Cardiac muscle cell (in vitro differentiated cells and primary cell): ENCODE measurements at regions not wholly inside any gene's neighbourhood (a gene's known extent, or its start where the extent isn't known, plus 50 kb on each side); places are given as distances from the start of the nearest gene placed in this dataset.

ENCODE experiments used
- DNase-seq, 2 donors: peaks; one replicate each; pipeline versions ENCODE4 v3.0.0 to v3.0.0-alpha.2; 2010 to 2017; ENCODE audit warnings: low read depth in 1 of 2, low spot score in 1 of 2
- H3K27ac ChIP-seq: fragments of 200-600 bp; sonication (generic); 2 replicates; pipeline ENCODE4 v1.5.1; 2016
- H3K27me3 ChIP-seq: fragments of 200-600 bp; sonication (generic); 2 replicates; pipeline ENCODE4 v1.6.0; 2016; ENCODE audit warnings: control low read depth
- H3K36me3 ChIP-seq: fragments of 200-600 bp; sonication (generic); 2 replicates; pipeline ENCODE4 v1.5.1; 2016; ENCODE audit warnings: control low read depth
- H3K4me1 ChIP-seq: fragments of 200-600 bp; sonication (generic); 2 replicates; pipeline ENCODE4 v1.8.1; 2017; ENCODE audit warnings: low read depth, mild to moderate bottlenecking, mixed run types
- H3K4me3 ChIP-seq: fragments of 200-600 bp; sonication (generic); 2 replicates; pipeline ENCODE4 v1.5.1; 2016; ENCODE audit warnings: mild to moderate bottlenecking
- H3K9me3 ChIP-seq: fragments of 200-600 bp; sonication (generic); 2 replicates; pipeline ENCODE4 v1.5.1; 2017; ENCODE audit warnings: low read depth, mild to moderate bottlenecking, control low read depth
- CTCF ChIP-seq: IDR thresholded peaks from 2 replicates; pipeline ENCODE4 v1.5.1; 2012; ENCODE audit warnings: low read depth, mild to moderate bottlenecking, low read length

GRCh38 chr3:134743006-134743405 is 52.1 kb upstream of the EPHB1 start:
- no peak for DNase-seq

More at GRCh38 chr3:134743006-134743405, 52.1 kb upstream of the EPHB1 start:
- Histone ChIP-seq H3K27ac (no peak overlapping the region), H3K36me3 (no peaks in the 10 kb centered on the region), H3K9me3 (no peaks in the 10 kb centered on the region), H3K27me3 (peaks cover 18% of the 10 kb centered on the region), H3K4me1 (no peaks in the 10 kb centered on the region), H3K4me3 (no peak overlapping the region)
- no peak for TF ChIP-seq CTCF
